NCI-H2196 (cell line): ENCODE measurements at regions not wholly inside any gene's neighbourhood (a gene's known extent, or its start where the extent isn't known, plus 50 kb on each side); places are given as distances from the start of the nearest gene placed in this dataset.
A peak's percentile ranks its signal among the peaks of the same experiment; 100 is the strongest.

ENCODE experiments used
- DNase-seq: peaks from one replicate; lab custom pipeline; 2025; ENCODE audit not compliant: unreplicated experiment; lab: John Stamatoyannopoulos, UW

DNA sequence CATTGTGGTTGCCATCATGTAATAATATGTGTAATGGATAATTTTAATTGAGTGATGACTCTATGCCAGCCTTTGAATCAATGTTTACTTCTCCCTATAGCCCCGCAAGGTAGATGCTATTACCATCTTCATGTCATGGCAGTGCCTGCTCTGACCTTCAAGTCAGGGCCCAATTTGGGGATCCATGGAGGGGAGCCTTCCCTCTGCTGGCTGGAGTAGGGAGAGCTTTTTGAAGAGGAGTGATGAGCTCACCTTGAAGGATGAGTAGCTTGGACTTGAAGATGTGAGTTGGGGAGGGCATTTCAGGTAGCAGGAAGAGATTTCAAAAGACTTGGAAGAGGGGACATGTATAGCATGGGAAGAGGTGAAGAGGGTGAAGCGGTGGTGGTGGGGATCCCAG lies 189.2 kb downstream of the FOXD2 start:
- no peak for DNase-seq

GRCh38 chr1:47627471-47628370 lies 189.9 kb downstream of the FOXD2 start:
- DNase-seq = no peak

DNA sequence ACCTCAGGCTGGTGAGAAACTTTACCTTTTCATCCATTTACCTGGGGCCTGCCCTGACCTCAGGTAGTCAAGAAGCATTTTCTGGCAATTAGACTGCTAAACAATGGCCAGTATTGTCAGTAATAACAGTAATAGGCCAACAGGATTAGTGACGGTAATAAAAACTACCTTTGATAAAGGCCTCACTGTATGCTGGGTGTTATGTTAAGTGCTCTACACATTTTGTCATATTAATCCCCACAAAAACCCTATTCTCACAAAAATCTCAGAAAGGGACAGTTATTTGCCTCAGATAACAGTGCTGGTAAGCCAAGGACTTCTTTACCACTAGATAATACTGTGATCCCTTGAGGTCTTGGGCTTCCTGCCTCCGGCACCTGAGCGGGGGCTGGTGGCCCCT lies 191.4 kb downstream of the FOXD2 start:
- no peak for DNase-seq

DNA sequence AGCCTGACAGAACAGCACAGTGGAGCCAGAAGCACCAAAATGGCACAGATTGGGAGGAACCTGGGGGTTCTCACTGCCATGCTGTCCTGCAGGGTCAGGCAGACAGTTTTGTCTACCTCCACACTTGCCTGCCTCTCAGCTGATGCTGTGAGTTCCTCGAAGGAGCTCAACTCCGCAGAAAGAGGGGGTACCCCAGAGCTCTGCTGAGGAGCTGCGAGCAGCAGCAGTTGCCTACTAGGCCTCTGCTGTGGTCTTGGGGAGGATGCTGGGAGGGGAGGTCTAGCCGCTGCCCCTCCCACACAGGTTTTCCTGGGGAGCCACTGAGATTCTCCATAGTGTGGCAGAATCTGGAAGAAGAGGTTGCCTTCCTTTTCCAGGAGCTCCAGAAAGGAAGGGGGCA lies 192.5 kb downstream of the FOXD2 start:
- no peak for DNase-seq

DNA sequence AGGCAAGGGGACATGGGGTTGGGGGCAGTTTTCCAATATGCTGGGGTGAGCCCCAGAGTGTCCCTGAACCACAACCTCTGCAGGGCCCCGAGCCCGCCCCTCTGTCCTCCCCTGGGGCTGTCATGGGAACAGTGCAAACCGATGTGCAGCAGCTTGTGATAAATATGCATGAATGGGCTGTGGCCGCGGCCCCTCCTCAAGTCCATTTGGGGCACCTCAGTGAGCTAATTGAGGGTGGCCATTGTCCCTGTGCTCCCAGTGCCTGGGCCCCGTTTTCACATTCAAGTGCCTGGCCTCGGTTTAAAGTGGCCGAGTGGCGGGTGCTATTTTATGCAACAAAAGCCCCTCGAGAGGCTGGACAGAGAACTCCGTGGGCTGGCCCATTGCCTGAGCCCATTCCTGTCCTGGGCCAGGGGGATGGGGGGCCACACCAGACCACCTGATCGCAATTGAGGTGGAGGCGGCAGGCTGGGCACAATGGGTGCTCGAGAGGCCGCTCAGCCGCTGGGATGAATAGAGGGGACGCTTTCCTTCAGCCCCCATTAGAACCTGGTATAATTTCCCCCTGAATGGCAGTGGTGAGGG lies 193.7 kb downstream of the FOXD2 start:
- no peak for DNase-seq

DNA sequence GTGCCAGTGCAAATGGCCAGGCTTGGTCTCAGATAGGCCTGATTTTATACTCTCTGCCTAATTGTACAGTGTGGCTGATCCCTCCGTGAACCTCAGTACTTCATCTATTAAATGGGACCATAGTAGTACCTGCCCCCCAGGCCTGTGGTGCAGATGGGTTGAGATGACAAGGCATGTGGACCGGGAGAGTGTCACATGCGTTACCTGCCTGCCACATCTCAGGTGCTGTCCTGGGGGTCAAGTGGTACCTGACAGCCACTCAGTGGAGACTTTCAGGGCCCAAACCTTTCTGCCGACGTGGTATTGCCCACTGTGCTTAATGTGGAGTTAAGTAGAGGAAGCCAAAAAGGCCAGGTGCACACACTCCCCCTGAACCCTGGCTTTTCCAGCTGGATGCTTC lies 197.3 kb downstream of the FOXD2 start:
- DNase-seq = no peak

GRCh38 chr1:47635597-47635996 lies 197.8 kb downstream of the FOXD2 start:
- DNase-seq = no peak

GRCh38 chr1:47637111-47637685 lies 199.4 kb downstream of the FOXD2 start:
- DNase-seq = peak; percentile 11

GRCh38 chr1:47638240-47638639 lies 200.4 kb downstream of the FOXD2 start:
- DNase-seq = no peak

DNA sequence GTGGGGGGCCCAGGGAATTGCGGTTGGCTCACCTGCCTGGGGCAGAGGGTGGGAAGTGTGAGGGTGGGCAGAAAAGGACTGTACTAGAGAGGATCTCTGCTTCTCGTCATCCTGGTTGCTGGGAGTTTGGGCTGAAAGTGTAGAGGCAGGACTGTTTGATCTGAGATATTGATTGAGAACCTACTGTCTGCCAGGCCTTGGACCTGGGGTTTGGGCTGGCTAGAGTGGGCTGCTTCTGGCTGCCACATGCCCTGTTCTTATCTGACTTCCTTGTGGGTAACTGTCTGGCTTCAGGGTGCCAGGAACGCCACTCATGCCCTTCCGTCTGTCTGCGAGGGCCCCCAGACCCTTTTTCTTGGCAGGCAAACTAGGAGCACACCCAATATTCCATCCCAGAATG lies 200.9 kb downstream of the FOXD2 start:
- DNase-seq = no peak

- no peak for DNase-seq
Observed at GRCh38 chr1:47643306-47644211, 205.7 kb downstream of the FOXD2 start.

- no peak for DNase-seq
Observed at GRCh38 chr1:47644212-47644573, 206.3 kb downstream of the FOXD2 start.

- DNase-seq = no peak
Observed at GRCh38 chr1:47645151-47645550, 207.3 kb downstream of the FOXD2 start.

- DNase-seq = no peak
Observed at GRCh38 chr1:47646676-47647075, 208.8 kb downstream of the FOXD2 start.

DNA sequence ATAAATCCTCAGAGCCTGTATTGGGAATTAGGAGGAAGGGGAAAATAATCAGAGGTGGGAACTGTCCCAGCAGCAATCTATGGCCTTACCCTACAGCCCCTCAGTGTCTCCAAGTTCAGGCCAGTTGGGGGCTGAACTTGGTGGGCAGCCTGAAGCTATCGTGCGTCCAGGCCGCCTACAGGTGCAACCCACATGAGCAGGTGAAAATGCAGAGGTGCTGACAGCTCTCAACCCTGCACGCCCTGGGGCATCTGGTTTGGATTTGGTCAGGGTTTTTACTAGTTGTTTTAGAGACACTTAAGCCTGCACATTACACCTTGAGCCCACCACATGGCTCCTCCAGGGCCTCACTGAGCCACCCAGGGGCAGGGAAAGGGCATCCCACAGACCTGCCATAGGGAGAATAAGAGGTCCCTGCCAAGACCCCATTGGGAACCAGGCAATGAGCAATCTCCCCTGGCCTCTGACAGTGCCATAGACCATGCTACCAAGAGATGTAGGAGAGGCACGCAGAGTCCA lies 209.5 kb downstream of the FOXD2 start:
- DNase-seq = no peak

DNA sequence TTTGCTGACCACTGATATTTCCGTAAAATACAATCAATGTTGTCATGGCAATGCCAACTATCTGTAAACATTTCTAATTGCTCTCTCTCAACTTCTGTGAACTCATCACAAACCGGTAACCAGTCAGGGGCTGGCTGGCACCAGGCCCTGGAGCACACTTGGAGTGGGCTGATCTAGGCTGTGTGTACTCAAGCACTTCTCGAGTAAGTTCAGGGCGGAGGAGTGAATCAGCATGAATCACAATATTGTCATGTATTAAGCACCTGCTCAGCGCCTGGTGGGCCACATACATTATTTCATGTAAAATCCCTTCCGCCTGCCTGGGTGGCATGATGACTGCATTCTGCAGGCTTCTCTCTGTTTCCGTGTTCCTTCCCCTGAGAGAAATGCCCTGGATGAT lies 212.4 kb downstream of the FOXD2 start:
- peak; percentile 83 for DNase-seq

DNA sequence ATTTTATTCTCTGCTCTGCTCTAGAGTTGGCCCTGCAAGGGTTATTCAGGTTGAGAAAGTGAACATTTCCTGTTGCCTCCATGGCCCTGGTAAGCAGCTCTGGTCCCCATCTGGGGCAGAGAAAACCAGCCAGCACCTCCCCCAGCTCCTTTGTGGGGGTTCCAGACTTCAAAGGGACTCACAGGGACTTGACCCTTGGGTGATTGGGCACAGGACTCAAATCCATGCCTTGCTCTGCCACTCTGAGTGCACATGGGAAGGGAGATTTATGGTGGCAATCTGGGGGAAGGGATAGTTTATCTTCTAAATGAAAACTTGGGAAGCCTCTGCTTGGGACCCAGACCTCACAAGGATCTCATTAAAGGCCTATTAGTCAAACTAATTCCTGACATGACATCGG lies 212.8 kb downstream of the FOXD2 start:
- no peak for DNase-seq

DNA sequence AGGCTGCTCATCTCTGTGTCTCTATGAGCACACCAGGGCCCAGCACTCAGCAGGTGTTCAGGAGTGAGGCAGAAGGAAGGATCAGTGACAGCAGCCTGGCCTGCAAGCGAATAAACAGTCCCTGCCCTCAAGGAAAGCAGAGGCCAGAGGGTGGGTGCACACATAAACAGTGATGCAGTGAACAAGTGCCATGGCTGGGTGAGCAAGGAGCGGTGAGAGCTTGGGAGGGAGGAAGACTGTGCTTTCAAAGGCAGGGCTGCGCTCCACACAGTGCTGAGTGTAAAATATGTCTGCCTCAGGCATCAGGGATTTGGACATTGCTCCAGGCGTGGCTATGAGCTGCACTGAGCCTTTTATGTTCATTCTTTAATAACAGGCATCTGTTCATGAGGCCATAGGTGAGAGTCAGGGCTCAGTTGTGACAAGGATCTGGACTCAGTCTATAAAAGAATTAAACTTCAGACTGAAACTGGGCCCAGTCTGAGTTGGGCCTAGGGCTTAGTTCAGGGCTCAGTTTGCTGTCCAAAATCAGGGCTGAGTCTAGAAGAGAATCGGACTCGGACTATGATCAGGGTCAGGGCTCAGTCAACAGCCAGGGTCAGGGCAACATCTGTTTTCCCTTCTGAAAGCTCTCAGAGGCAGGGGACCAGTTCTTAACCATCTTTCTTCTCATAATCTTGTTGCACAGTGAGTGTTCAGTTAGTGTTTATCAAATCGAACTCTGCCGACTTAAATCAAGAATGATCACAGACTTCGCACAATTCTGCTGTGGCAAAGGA lies 213.7 kb downstream of the FOXD2 start:
- no peak for DNase-seq

GRCh38 chr1:47655521-47656300 lies 217.9 kb downstream of the FOXD2 start:
- no peak for DNase-seq
